Adrenal gland (tissue), 5 donors: ENCODE measurements at regions not wholly inside any gene's neighbourhood (a gene's known extent, or its start where the extent isn't known, plus 50 kb on each side); places are given as distances from the start of the nearest gene placed in this dataset.

Experiments
- CTCF ChIP-seq, 6 experiments: fragments of 450-650 bp in 4 of 6; fragments of 200-600 bp in 2 of 6; sonication (generic) in 1 of 6; IDR thresholded peaks; 1 replicate in 5 of 6; 2 replicates in 1 of 6; pipeline versions ENCODE4 v1.5.1 to v1.8.0; 2016 to 2021; ENCODE audit warnings: antibody characterized with exemption in 6 of 6, mild to moderate bottlenecking in 2 of 6, moderate library complexity in 1 of 6
- POLR2A ChIP-seq, 2 donors: fragments of 450-650 bp; IDR thresholded peaks; one replicate each; pipeline ENCODE4 v1.6.1; 2017; ENCODE audit warnings: antibody characterized with exemption in 2 of 2, mild to moderate bottlenecking in 2 of 2, moderate library complexity in 1 of 2
- donor health status: DM: no; HTN: no; CAD: no.

GRCh38 chr11:95445746-95446333 is 214.8 kb upstream of the SESN3 start:
- TF ChIP-seq POLR2A (IDR thresholded peaks at IDR 0.05) (no peak), CTCF (IDR thresholded peaks at IDR 0.05) (no peak)
